ENCODE measurements at regions not wholly inside any gene's neighbourhood (a gene's known extent, or its start where the extent isn't known, plus 50 kb on each side); places are given as distances from the start of the nearest gene placed in this dataset.

DNA sequence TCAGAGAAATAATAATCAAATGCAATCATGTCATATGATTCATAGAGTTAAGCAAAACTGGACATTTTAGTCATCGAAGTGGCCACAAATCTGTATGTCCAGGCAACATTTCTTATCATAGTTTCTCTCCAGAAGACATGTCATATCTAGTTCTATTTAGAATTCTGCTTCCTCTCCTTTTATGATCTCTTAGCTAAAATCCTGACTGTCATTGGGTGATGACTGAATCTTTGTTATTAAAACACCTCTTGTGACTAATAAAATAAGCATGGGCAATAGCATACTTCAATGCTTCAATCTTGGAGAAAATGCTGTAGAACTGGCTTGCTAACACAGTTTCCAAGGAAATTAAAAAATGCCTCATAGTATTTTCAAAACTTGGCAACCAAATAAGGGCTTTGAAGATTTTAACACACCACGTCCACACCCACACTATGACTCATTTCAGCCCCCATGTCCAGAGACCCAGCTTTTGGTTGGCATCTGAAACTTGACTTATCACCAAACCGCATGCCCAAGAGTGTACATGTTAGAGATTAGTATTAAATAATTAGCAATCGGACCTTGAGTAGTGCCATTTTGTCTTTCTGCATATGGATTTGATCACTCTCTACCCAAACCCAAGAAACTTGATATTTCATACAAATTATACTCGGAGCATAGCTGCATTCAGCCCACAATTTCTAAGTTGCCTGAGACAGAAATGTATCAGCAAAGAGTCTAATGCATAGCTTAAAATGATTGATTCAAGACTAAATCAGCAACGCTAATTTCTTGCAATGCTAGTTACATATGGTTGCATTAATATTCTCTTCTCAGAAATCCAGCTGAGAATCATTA, 106.5 kb upstream of the ETAA1 start:
- H3K4me1 Mint-ChIP-seq = no peaks in the 10 kb centered on the region
- no peak overlapping the region for H3K27ac Mint-ChIP-seq
- H2AFZ ChIP-seq (ENCODE audit: insufficient read depth, low read depth, low read length, poor library complexity, severe bottlenecking) = no peak overlapping the region
- H3K36me3 ChIP-seq (replicated peaks in 1 of 2; ENCODE audit: control extremely low read depth in 1 of 2, control insufficient read depth in 1 of 2, extremely low read depth in 1 of 2, insufficient read depth in 2 of 2, low read length in 1 of 2) = no peaks in the 10 kb centered on the region
- H3K27me3 ChIP-seq (replicated peaks in 1 of 4; ENCODE audit: control extremely low read depth in 1 of 4, control insufficient read depth in 3 of 4, insufficient read depth in 4 of 4, low read length in 3 of 4) = no peaks in the 10 kb centered on the region
- H3K9ac ChIP-seq (ENCODE audit: low read length) = no peak overlapping the region
- H3K9me3 Mint-ChIP-seq (ENCODE audit: insufficient read depth) = no peaks in the 10 kb centered on the region
- peaks cover 0 to 3% (median 0%) of the 10 kb centered on the region in 3 donors for H3K9me3 ChIP-seq (ENCODE audit: control extremely low read depth in 1 of 3, control insufficient read depth in 2 of 3, insufficient read depth in 1 of 3, low read length in 2 of 3)
- H3K4me1 ChIP-seq (ENCODE audit: control insufficient read depth in 2 of 2, insufficient read depth in 2 of 2, low read length in 2 of 2) = no peaks in the 10 kb centered on the region
- H3K27me3 Mint-ChIP-seq = no peaks in the 10 kb centered on the region
- H3K27ac ChIP-seq (ENCODE audit: low read length in 2 of 2) = no peak overlapping the region
- no peaks in the 10 kb centered on the region for H4K20me1 ChIP-seq (ENCODE audit: control insufficient read depth, insufficient read depth, low read length, poor library complexity, severe bottlenecking)
- no peak overlapping the region for H3K4me3 Mint-ChIP-seq
- DNase-seq = no peak
- no peak for ATAC-seq (ENCODE audit: low read depth)
- CTCF ChIA-PET = no interaction called here
- H3K4me2 ChIP-seq (replicated peaks; ENCODE audit: low read depth, low read length, poor library complexity, severe bottlenecking) = no peak overlapping the region
- POLR2A ChIA-PET = no interaction called here
- 80% methylated on average over 1 of the region's 6 CpGs for WGBS (ENCODE audit: insufficient coverage)
- H3K79me2 ChIP-seq (ENCODE audit: control insufficient read depth, insufficient read depth, low read length) = no peaks in the 10 kb centered on the region
- intact Hi-C loops (cut with micrococcal nuclease) = no loop called here
- TF ChIP-seq, protein P1, sequence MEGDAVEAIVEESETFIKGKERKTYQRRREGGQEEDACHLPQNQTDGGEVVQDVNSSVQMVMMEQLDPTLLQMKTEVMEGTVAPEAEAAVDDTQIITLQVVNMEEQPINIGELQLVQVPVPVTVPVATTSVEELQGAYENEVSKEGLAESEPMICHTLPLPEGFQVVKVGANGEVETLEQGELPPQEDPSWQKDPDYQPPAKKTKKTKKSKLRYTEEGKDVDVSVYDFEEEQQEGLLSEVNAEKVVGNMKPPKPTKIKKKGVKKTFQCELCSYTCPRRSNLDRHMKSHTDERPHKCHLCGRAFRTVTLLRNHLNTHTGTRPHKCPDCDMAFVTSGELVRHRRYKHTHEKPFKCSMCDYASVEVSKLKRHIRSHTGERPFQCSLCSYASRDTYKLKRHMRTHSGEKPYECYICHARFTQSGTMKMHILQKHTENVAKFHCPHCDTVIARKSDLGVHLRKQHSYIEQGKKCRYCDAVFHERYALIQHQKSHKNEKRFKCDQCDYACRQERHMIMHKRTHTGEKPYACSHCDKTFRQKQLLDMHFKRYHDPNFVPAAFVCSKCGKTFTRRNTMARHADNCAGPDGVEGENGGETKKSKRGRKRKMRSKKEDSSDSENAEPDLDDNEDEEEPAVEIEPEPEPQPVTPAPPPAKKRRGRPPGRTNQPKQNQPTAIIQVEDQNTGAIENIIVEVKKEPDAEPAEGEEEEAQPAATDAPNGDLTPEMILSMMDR (IDR thresholded peaks at IDR 0.05) = no peak
- TF ChIP-seq EZH2 (IDR thresholded peaks at IDR 0.05; ENCODE audit: borderline replicate concordance, insufficient read depth, low read depth, low read length, poor library complexity, severe bottlenecking) = no peak
- H3K4me3 ChIP-seq (ENCODE audit: control extremely low read depth in 1 of 5, extremely low read depth in 1 of 5, insufficient read depth in 1 of 5, low read depth in 2 of 5, low read length in 4 of 5) = no peak overlapping the region

DNA sequence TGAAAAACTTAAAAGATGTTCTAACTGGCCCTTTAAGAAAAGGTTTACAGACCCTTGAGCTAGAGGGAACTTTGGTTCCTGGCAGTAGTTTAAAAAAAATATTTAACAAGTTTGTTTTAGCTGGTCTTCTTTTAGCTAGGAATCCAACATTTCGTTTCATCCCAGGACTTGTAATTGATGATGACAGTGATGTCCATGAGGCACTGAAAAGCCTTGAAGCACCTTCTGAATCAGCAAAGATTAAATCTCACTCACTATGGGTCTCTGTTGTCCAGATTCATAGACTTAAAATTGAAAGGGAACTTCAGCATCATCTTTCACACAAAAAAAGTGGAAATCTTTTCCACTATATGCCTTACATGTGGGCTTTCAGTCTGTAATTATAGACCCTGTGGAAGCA, 102.9 kb upstream of the ETAA1 start:
- no peak for ATAC-seq (ENCODE audit: low read depth)
- H3K4me3 ChIP-seq (ENCODE audit: control extremely low read depth in 1 of 5, extremely low read depth in 1 of 5, insufficient read depth in 1 of 5, low read depth in 2 of 5, low read length in 4 of 5) = no peak overlapping the region
- no peak for TF ChIP-seq EZH2 (IDR thresholded peaks at IDR 0.05; ENCODE audit: borderline replicate concordance, insufficient read depth, low read depth, low read length, poor library complexity, severe bottlenecking)
- ChIA-PET CTCF (no interaction called here), POLR2A (no interaction called here)
- H3K36me3 ChIP-seq (replicated peaks in 1 of 2; ENCODE audit: control extremely low read depth in 1 of 2, control insufficient read depth in 1 of 2, extremely low read depth in 1 of 2, insufficient read depth in 2 of 2, low read length in 1 of 2) = no peaks in the 10 kb centered on the region
- H3K9ac ChIP-seq (ENCODE audit: low read length) = no peak overlapping the region
- H3K4me1 Mint-ChIP-seq = no peaks in the 10 kb centered on the region
- intact Hi-C loops (cut with micrococcal nuclease) = no loop called here
- H3K27ac ChIP-seq (ENCODE audit: low read length in 2 of 2) = no peak overlapping the region
- H4K20me1 ChIP-seq (ENCODE audit: control insufficient read depth, insufficient read depth, low read length, poor library complexity, severe bottlenecking) = no peaks in the 10 kb centered on the region
- no peaks in the 10 kb centered on the region for H3K9me3 ChIP-seq (ENCODE audit: control extremely low read depth in 1 of 3, control insufficient read depth in 2 of 3, insufficient read depth in 1 of 3, low read length in 2 of 3)
- no peaks in the 10 kb centered on the region for H3K79me2 ChIP-seq (ENCODE audit: control insufficient read depth, insufficient read depth, low read length)
- no peak overlapping the region for H3K27ac Mint-ChIP-seq
- H3K27me3 ChIP-seq (replicated peaks in 1 of 4; ENCODE audit: control extremely low read depth in 1 of 4, control insufficient read depth in 3 of 4, insufficient read depth in 4 of 4, low read length in 3 of 4) = no peaks in the 10 kb centered on the region
- H3K4me1 ChIP-seq (ENCODE audit: control insufficient read depth in 2 of 2, insufficient read depth in 2 of 2, low read length in 2 of 2) = no peaks in the 10 kb centered on the region
- H3K4me3 Mint-ChIP-seq = no peak overlapping the region
- no peak for DNase-seq
- WGBS (ENCODE audit: insufficient coverage) = no CpG with 5 or more reads among the region's 1 CpG
- H3K27me3 Mint-ChIP-seq = no peaks in the 10 kb centered on the region
- H2AFZ ChIP-seq (ENCODE audit: insufficient read depth, low read depth, low read length, poor library complexity, severe bottlenecking) = no peak overlapping the region
- H3K9me3 Mint-ChIP-seq (ENCODE audit: insufficient read depth) = no peaks in the 10 kb centered on the region
- no peak overlapping the region for H3K4me2 ChIP-seq (replicated peaks; ENCODE audit: low read depth, low read length, poor library complexity, severe bottlenecking)
